ENCODE measurements at regions not wholly inside any gene's neighbourhood (a gene's known extent, or its start where the extent isn't known, plus 50 kb on each side); places are given as distances from the start of the nearest gene placed in this dataset.

- Histone ChIP-seq H3K36me3 (no peaks in the 10 kb centered on the region), H3K4me3 (peak overlapping the region in 2 of 10 experiments; percentile 1 to 10; a peak in 2 of 20 replicates), H4K20me1 (no peaks in the 10 kb centered on the region), H3K9ac (peak overlapping the region in 8 of 11 experiments; percentile 4 to 67 (median 52); a peak in 11 of 22 replicates), H3K9me3 (replicated peaks in 1 of 11) (no peaks in the 10 kb centered on the region), H3K4me1 (peaks cover 20 to 49% (median 32%) of the 10 kb centered on the region in 10 experiments), H3K27me3 (no peaks in the 10 kb centered on the region), H3K27ac (peak overlapping the region in 10 of 11 experiments; percentile 20 to 85 (median 68); a peak in 18 of 22 replicates), H3K4me2 (peak overlapping the region; percentile 43 to 81 (median 69))
- no peak for TF ChIP-seq Cebpa-rat (IDR thresholded peaks at IDR 0.05)
Measured at GRCh38 chr2:160666154-160667060, 172.8 kb upstream of the RBMS1 start.

GRCh38 chr2:160667811-160668210 is 174.2 kb upstream of the RBMS1 start:
- no peak overlapping the region for H3K4me3 ChIP-seq
- H3K27ac ChIP-seq: no peak overlapping the region
- no peak overlapping the region for H3K9ac ChIP-seq
- H3K27me3 ChIP-seq: no peaks in the 10 kb centered on the region
- no peaks in the 10 kb centered on the region for H3K36me3 ChIP-seq
- peak overlapping the region in 3 of 11 experiments; percentile 74 to 81 (median 75); a peak in 7 of 22 replicates for H3K4me2 ChIP-seq
- no peaks in the 10 kb centered on the region for H4K20me1 ChIP-seq
- H3K4me1 ChIP-seq: peaks cover 20 to 49% (median 33%) of the 10 kb centered on the region in 10 experiments
- TF ChIP-seq Cebpa-rat (IDR thresholded peaks at IDR 0.05): no peak
- no peaks in the 10 kb centered on the region for H3K9me3 ChIP-seq (replicated peaks in 1 of 11)

GRCh38 chr2:160670618-160671017 is 177.0 kb upstream of the RBMS1 start:
- H3K9me3 ChIP-seq (replicated peaks in 1 of 11): peaks cover 0 to 13% (median 1%) of the 10 kb centered on the region in 11 experiments; a peak in 8 of 22 replicates
- H4K20me1 ChIP-seq: no peaks in the 10 kb centered on the region
- no peaks in the 10 kb centered on the region for H3K36me3 ChIP-seq
- H3K27me3 ChIP-seq: no peaks in the 10 kb centered on the region
- no peak for TF ChIP-seq Cebpa-rat (IDR thresholded peaks at IDR 0.05)
- H3K4me1 ChIP-seq: peaks cover 20 to 36% (median 31%) of the 10 kb centered on the region in 10 experiments
- peak overlapping the region; percentile 16 to 62 (median 43); a peak in 20 of 22 replicates for H3K4me2 ChIP-seq
- H3K4me3 ChIP-seq: no peak overlapping the region
- H3K27ac ChIP-seq: no peak overlapping the region
- no peak overlapping the region for H3K9ac ChIP-seq

- no peaks in the 10 kb centered on the region for H3K36me3 ChIP-seq
- H3K4me1 ChIP-seq: peaks cover 6 to 20% (median 15%) of the 10 kb centered on the region in 10 experiments
- H4K20me1 ChIP-seq: no peaks in the 10 kb centered on the region
- H3K9me3 ChIP-seq (replicated peaks in 1 of 11): peaks cover 0 to 13% (median 4%) of the 10 kb centered on the region in 11 experiments; a peak in 8 of 22 replicates
- H3K4me3 ChIP-seq: no peak overlapping the region
- no peak overlapping the region for H3K9ac ChIP-seq
- TF ChIP-seq Cebpa-rat (IDR thresholded peaks at IDR 0.05): no peak
- H3K27me3 ChIP-seq: no peaks in the 10 kb centered on the region
- H3K27ac ChIP-seq: no peak overlapping the region
- H3K4me2 ChIP-seq: no peak overlapping the region
Measured at GRCh38 chr2:160672211-160672610, 178.6 kb upstream of the RBMS1 start.

- H3K9ac ChIP-seq: no peak overlapping the region
- no peak for TF ChIP-seq Cebpa-rat (IDR thresholded peaks at IDR 0.05)
- H3K27ac ChIP-seq: no peak overlapping the region
- H3K4me2 ChIP-seq: no peak overlapping the region
- no peaks in the 10 kb centered on the region for H3K36me3 ChIP-seq
- peaks cover 0 to 13% (median 4%) of the 10 kb centered on the region in 11 experiments; a peak in 8 of 22 replicates for H3K9me3 ChIP-seq (replicated peaks in 1 of 11)
- H4K20me1 ChIP-seq: no peaks in the 10 kb centered on the region
- H3K27me3 ChIP-seq: no peaks in the 10 kb centered on the region
- peaks cover 5 to 15% (median 8%) of the 10 kb centered on the region in 10 experiments; a peak in 18 of 20 replicates for H3K4me1 ChIP-seq
- H3K4me3 ChIP-seq: no peak overlapping the region
Measured at GRCh38 chr2:160674146-160674750, 180.6 kb upstream of the RBMS1 start.

- no peak for TF ChIP-seq Cebpa-rat (IDR thresholded peaks at IDR 0.05)
- peaks cover 0 to 16% (median 5%) of the 10 kb centered on the region in 11 experiments; a peak in 11 of 22 replicates for H3K9me3 ChIP-seq (replicated peaks in 1 of 11)
- H3K27me3 ChIP-seq: no peaks in the 10 kb centered on the region
- H3K9ac ChIP-seq: no peak overlapping the region
- H3K4me1 ChIP-seq: no peaks in the 10 kb centered on the region
- no peak overlapping the region for H3K4me3 ChIP-seq
- no peak overlapping the region for H3K27ac ChIP-seq
- no peak overlapping the region for H3K4me2 ChIP-seq
- H3K36me3 ChIP-seq: no peaks in the 10 kb centered on the region
- H4K20me1 ChIP-seq: no peaks in the 10 kb centered on the region
Measured at GRCh38 chr2:160679686-160680085, 186.1 kb upstream of the RBMS1 start.

GRCh38 chr2:160680294-160680693 is 186.7 kb upstream of the RBMS1 start:
- Histone ChIP-seq H4K20me1 (no peaks in the 10 kb centered on the region), H3K4me2 (no peak overlapping the region), H3K9me3 (replicated peaks in 1 of 11) (peaks cover 0 to 11% (median 4%) of the 10 kb centered on the region in 11 experiments; a peak in 8 of 22 replicates), H3K9ac (no peak overlapping the region), H3K27me3 (no peaks in the 10 kb centered on the region), H3K27ac (no peak overlapping the region), H3K4me1 (no peaks in the 10 kb centered on the region), H3K4me3 (no peak overlapping the region), H3K36me3 (no peaks in the 10 kb centered on the region)
- TF ChIP-seq Cebpa-rat (IDR thresholded peaks at IDR 0.05): no peak

GRCh38 chr2:160680974-160681373 is 187.4 kb upstream of the RBMS1 start:
- H3K4me1 ChIP-seq: no peaks in the 10 kb centered on the region
- H3K27me3 ChIP-seq: no peaks in the 10 kb centered on the region
- no peak overlapping the region for H3K9ac ChIP-seq
- H3K9me3 ChIP-seq (replicated peaks in 1 of 11): peaks cover 0 to 8% (median 3%) of the 10 kb centered on the region in 11 experiments; a peak in 5 of 22 replicates
- H3K4me2 ChIP-seq: no peak overlapping the region
- H3K36me3 ChIP-seq: no peaks in the 10 kb centered on the region
- no peaks in the 10 kb centered on the region for H4K20me1 ChIP-seq
- no peak for TF ChIP-seq Cebpa-rat (IDR thresholded peaks at IDR 0.05)
- H3K4me3 ChIP-seq: no peak overlapping the region
- H3K27ac ChIP-seq: no peak overlapping the region

GRCh38 chr2:160683206-160683605 is 189.6 kb upstream of the RBMS1 start:
- Histone ChIP-seq H3K9ac (no peak overlapping the region), H3K4me2 (no peak overlapping the region), H3K27me3 (no peaks in the 10 kb centered on the region), H3K9me3 (replicated peaks in 1 of 11) (peaks cover 0 to 8% (median 3%) of the 10 kb centered on the region in 11 experiments; a peak in 5 of 22 replicates), H4K20me1 (no peaks in the 10 kb centered on the region), H3K36me3 (no peaks in the 10 kb centered on the region), H3K27ac (no peak overlapping the region), H3K4me1 (no peaks in the 10 kb centered on the region), H3K4me3 (no peak overlapping the region)
- TF ChIP-seq Cebpa-rat (IDR thresholded peaks at IDR 0.05): no peak

All from BLaER1 treated with 17β-estradiol and CSF1 and Interleukin-3, amounts not matched to agents 10 nM and 100 nM (cell line).